Superior temporal gyrus (tissue), 1 donor: ENCODE measurements at regions not wholly inside any gene's neighbourhood (a gene's known extent, or its start where the extent isn't known, plus 50 kb on each side); places are given as distances from the start of the nearest gene placed in this dataset.

Source experiments
- DNase-seq: peaks from one replicate; pipeline ENCODE4 v3.0.0-alpha.2; 2016; ENCODE audit errors: extremely low spot score

- DNase-seq: no peak
Observed at GRCh38 chr12:75564852-75565251, 53.4 kb upstream of the KRR1 start.

- DNase-seq: no peak
Observed at GRCh38 chr12:75564398-75564797, 53.0 kb upstream of the KRR1 start.

GRCh38 chr12:75563351-75563750 is 51.9 kb upstream of the KRR1 start:
- no peak for DNase-seq

GRCh38 chr12:75561921-75562320 is 50.5 kb upstream of the KRR1 start:
- DNase-seq: no peak
